Fibroblast of the conjunctiva (primary cell): ENCODE measurements at regions not wholly inside any gene's neighbourhood (a gene's known extent, or its start where the extent isn't known, plus 50 kb on each side); places are given as distances from the start of the nearest gene placed in this dataset.
A peak's percentile ranks its signal among the peaks of the same experiment; 100 is the strongest.
"Not testable (repeated sequence)": the region's sequence is repeated elsewhere in the genome, so short reads cannot be mapped to it uniquely, and the experiment has no call there.

Experiments
- DNase-seq: peaks from one replicate; pipeline ENCODE4 v3.0.0-alpha.2; 2010; ENCODE audit warnings: low read depth

DNA sequence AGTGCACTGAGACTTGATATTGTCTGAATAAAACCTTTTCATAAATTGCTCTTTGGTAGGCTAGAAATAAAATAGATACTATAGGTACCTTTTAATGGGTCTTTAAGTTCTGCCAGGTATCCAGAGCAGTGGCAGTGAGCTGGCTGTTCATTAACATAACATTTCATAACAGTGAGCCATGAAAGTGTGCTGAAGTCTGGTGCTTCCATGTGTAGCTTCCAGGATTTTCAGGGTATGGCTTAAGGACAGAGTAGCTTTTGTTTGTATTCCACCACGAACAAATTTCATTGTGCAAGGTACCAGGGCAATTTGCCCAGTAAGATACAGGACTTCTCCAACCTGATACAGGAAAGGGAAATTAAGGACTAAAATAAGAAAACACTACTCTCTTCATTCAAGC lies 124.7 kb upstream of the NANOGP8 start:
- no peak for DNase-seq

DNA sequence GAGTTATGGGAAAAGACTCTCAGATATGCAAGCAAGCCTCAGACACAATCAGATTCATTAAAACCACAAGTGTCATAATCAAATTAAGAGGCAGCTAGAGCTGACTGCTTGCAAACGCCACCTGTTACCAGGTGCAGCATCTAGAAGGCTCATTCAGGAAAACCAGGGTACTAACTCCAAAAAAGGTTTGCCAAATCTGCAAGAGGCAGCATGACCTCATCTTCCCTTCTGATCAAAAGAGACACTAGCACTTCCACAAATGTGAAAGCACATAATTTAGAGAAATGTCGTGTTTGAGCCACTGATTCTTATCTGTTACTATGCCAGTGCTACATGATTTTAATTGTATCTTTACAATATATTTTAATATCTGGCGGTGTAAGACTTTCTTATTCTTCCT lies 123.3 kb upstream of the NANOGP8 start:
- no peak for DNase-seq

DNA sequence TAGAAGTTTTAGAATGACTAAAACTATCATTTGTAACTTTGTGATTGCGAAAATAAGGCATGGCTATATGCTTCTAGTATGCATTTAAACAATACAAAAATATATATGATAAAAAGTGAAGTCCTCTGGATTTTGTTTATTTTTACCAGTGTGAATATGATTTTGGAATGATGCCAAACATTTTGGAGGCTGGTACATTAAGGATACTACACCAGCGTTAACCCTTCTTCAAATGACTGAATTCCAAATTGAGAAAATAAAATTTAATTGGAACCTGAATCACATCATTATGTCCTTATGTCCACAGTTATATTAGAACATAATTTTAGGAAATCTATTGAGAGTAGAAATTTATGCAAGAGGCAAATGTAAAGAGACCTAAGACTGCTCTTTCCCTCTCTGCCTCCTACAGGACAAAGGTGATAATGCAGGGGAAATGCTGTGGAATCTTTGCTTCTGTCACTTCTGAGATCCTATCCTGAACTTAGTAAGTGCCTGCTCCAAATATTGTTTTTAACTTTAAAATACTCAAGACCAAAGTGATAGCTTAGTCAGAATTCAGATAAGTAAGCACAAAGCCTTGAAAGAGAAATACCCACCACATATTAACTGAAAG lies 121.1 kb upstream of the NANOGP8 start:
- DNase-seq = no peak

DNA sequence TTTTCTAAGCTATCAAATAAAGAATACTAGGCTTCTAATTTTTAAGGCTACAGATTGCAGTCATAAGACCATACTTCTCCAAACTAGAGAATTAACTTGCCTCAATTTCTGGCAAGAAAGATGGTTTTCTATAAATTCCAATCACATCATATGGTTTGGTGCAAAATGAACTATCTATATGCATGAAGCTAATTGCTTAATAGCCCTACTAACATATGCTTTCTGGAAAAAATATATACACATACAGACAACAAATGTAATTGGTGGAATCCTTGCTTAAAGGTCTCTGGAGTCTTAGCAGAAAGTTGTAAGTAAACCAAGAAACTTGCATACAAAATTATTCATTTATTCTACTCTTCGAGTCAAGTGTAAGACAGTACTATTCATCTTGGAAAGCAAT lies 113.1 kb upstream of the NANOGP8 start:
- no peak for DNase-seq

DNA sequence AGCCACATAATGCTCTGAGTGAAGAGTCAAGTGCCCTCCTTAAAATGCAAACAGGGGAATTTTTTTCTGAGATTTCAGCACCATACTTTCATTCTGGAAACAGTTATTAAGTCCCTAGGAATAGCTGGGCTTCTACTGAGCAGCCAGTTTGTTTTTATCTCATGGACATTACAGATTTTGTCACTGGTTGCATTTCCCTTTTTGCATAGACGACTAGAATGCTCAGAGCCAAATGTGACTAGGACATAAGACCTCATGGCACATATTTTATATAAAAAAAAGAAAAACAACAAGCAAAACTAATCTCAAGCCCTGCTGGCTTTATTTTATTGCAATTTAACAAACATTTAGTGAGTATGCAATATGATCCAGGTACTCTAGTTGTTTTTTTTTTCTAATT lies 112.7 kb upstream of the NANOGP8 start:
- DNase-seq = no peak

DNA sequence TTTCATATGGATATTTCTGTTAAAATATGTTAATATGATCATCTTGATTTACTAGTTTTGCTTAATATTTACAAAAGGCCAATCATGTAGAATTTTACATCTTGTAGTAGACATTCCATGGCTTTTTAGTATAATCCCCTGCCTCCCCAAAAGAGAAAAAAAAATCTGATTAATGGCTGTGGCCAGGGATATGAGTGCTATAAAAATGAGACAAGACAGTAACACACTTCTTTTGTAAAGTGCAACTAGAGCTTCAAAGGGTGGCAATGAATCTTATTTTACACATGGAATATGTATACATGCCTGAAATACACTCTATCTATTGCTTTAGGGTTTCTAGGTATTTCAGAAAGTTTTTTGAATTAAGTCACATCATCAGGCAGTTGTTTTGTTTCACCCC lies 112.2 kb upstream of the NANOGP8 start:
- no peak for DNase-seq

DNA sequence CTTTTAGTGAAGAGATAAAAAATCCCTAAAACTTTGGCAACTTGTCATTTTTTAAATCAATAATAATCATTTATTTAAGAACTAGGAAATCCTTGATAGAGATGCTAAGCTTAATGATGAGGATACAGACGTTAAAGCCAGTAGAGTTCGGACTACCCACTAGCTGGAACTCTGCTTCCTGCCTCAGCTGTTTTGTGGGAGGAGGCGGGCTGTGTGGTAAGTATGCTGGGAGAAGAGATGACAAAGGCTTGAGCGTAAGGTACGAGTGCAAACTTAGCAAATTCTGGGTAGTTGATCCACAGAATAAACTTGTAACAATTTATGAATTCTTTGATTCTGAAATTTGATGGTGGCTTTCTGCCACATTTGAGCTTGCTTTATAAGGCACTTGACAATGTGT lies 111.2 kb upstream of the NANOGP8 start:
- no peak for DNase-seq

DNA sequence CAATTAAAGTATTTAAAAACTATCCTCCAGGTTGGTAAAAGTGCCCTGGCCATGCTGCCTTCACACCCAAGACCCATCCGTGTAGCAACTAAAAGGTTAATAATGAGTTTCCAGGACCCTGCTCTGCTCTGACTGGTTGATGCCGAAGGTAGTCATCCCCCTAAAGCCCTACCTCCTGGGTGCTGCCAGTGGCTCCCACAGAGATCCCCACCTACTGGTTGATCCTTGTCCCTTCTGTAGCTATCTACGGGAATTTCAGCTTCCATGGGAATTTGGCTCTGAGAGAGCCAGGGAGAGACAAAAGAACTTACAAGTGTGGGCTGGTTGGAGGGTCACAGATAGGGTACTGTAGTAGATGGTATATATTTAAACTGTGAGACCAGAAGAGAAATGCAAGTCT lies 110.6 kb upstream of the NANOGP8 start:
- no peak for DNase-seq

DNA sequence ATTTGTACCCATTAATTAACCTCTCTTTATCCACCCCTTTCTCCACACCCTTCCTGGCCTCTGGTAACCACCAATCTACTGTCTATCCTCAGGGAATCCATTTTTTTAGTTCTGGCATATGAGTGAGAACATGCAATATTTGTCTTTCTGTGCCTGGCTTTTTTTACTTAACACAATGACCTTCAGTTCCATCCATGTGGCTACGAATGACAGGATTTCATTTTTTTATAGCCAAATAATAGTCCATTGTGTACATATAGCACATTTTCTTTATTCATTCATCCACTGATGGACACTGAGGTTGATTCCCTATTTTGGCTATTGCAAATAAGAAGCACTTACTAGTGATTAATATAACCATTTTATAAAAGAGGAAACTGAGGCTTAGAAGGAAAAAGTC lies 109.9 kb upstream of the NANOGP8 start:
- DNase-seq = no peak

DNA sequence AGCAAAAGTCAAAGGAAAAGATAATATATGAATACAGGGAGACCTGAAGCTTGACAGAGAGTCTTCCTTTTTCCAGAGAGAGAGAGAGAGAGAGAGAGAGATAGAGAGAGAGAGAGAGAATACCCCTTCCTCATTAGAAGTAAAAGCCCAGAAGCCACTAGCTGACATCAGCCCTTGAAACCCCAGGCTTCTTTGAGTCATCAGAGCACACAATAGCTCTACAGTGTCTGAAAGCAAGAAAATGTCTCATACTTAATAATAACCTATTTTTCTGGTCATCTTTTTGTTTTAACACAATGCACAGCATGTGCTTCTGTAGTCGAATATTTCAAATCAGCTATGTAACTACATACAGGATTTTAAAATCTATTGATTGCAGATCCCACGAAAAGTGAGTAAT lies 109.2 kb upstream of the NANOGP8 start:
- no peak for DNase-seq

DNA sequence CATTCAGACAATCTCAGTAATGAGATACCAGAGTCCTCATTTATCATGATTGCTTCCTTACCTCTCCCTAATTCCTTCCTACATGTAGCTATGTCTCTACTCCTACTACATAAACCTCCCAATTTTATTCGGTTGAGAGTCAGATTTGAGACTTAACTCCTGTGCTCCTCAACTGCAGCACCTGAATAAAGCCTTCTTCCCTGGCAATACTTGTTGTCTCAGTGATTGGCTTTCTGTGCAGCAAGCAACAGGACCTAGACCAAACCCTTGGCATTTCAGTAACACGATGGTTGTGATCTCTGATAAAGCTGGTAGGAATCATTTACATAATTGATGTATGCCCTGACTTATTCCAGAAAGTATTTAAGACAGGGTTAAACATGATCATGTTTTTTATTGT lies 106.7 kb upstream of the NANOGP8 start:
- DNase-seq = no peak

DNA sequence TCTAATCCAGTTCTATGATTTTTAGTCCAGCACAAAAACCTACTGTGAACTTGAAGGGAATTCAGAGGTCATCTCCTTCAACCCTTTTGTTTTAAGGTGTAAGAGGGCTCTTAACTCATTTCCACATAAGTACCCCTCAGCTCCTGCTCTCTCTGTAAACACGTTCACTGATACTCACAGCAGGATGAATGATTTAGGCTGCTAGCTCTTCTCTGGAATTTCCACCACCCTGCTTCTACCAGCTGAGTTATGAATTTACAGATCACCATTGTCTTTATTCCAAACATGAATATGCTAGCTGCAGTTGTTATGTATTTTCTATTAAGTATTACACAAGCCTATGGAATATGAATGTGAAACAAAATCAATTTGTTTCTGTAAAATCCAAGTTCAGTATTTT lies 101.3 kb upstream of the NANOGP8 start:
- no peak for DNase-seq

DNA sequence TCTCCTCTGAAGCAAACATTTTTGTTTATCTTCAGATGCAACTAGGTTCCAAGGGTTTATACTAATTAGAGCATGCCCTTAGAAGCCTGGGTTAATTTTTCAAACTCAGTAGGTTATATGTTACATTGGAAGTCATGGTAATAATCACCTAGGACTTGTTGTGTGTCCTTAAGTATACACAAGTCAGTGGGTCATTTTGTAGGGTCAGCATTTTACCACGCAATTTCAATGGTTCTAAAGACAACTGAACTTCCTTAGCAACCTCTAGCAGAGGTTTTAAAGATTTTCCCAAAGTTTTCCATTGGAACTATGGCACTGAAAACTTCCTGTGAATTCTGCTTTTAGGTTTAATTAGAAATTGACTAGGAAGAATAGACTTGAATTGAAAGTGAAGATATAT lies 99.6 kb upstream of the NANOGP8 start:
- DNase-seq = no peak

DNA sequence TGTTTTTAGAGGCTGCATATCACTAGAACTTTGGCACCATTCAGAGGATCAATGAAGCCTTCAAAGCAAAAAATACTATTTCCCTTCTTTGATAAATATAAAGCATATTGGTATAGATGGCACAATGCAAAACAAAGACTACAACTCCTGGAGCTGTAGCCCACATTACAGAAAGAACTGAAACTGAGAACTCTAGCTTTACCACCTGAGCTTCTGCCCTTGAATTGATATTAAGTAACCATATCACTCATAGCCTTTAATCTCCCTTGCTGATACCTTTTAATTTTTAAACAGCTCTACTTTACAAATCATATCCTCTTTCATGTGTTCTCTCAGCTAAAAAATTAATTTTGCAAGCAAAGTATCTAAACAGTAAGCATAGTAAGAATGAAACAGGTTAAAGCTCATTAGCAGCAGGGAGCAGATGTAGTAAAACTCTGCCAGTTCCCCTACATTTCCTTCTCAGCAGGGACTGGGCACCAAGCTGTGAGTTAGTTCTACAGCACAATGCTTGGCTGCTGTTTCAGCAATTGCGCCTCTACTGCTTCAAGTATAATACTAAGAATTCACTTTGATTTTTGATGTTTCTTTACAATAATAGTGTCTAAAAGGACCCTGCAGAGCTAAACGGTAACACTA lies 97.9 kb upstream of the NANOGP8 start:
- no peak for DNase-seq

DNA sequence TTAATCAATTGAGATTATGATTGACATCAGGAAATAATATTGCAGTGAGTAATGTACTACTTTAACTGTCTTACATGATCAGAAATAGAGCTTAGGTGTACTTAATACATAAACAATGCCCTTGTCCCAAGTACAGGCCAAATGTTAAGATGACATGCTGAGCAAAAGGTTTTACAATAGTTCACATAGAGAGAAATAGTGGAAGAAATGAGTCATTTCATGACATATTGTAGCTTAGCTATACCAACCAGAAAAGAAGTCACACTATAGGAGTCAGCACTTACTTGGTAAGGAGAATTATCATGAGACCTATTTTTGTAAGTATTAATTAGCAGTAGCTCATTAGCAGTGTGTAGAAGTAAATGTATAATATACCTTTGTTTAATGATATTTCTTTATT lies 96.4 kb upstream of the NANOGP8 start:
- DNase-seq = peak; percentile 17

DNA sequence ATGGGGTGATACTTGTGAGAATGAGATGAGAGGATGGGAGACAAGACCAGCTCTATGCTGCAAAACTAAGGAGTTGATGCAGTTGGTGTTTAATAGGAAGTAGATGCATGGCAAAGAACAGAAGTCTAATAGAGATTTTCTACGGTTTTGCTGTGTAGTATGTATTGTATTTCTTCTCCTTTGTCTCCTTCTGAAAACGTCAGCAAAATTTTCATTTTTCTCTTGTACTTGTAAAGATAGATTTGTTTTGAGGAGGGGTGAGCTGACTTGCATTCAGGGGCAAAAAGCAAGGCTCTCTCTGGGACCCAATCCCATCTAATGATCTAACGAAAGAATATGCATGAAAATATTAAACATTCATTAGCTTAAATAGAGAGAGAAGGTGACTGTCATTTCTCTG lies 94.6 kb upstream of the NANOGP8 start:
- DNase-seq = no peak

DNA sequence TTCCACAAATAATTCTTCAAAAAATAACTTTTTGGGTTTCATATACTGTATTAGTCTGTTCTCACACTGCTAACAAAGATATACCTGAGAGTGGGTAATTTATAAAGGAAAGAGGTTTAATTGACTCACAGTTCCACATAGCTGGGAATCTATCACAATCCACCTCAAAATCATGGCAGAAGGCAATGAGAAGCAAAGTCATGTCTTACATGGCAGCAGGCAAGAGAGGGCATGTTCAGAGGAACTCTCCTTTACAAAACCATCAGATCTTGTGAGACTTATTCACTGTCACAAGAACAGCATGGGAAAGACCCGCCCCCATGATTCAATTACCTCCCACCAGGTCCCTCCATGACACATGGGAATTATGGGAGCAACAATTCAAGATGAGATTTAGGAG lies 93.1 kb upstream of the NANOGP8 start:
- DNase-seq = not testable (repeated sequence)

DNA sequence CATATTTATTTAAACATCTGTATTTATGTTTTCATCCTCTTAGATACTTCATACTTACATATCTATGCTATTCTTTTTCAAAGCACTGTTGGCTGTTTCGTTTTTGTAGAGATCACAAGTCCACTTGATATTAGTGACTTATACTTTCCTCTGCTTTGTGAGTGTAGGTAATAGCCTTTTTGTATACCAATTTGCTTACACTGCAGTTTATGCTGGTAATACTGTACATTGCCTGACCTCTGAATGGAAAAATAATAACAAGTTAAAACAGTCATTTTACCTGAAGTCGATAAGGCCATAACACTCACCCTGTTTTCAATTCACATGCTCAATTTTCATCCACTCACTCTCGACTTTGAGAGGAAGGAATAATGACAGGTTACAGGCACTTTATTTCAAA lies 89.9 kb upstream of the NANOGP8 start:
- no peak for DNase-seq

DNA sequence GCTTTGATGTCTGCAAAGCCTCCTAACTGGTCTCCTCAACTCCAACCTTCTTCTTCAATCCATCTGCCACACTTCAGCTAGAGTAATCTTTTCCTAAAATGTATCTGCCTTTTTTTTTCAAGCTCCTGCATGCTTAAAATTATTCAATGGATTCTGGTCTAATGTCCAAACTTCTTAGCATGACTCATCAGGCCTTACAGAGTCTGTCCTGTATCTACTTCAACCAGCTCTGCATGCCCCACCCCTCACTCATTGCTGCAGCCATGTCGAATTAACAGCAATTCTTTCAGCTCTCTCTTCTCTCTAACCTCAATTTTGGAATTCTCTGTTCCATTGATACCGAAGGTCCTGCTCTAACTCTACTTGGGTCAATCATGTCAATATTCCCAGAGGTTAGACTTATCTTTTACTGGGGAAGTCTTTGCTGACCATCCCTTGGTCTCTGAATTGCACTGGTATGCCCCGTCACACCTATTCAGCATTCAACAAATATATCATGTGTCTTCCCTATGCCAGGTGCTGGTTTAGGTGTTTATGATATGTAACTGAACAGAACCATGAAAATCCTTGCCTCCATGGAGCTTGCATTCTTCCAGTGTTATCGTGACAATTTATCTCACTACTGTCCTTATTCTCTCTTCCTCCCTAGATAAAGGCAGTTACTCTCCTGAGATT lies 88.5 kb upstream of the NANOGP8 start:
- no peak for DNase-seq

DNA sequence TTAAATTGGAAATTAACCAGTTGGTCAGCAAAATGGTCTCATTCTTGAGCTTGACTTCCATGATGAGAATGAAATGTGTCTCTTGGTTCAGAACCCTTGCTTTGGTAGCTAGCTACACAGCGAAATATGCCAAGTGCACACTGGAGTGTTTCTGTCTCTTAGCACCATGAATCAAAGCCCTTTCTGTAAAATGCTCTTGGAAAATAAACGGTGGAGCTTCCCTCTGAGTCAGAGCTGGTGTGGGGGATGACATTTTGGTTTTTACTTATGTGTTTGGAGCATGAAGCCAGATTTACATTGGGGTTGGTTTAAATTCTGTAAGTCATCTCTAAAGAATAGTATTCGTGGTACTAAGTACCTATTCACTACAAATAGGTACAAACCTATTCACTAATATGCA lies 85.1 kb upstream of the NANOGP8 start:
- DNase-seq = no peak

DNA sequence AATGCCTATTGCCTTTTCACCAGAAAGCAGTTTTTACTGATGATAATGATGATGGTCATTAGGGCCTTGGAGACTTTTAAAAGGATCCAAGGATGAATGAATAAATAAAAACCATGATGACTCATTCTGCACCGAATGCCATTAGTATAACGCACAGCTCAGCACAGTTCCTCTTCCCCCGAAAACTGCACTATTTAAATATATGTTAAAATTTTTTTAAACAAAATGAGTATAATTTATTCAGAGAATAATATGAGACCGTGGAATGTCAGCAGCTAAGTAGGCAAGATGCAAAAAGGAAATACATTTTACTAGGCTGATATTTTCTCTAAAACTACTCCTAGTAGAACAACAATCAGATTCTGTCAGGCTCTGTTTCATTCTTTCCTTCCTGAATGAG lies 83.4 kb upstream of the NANOGP8 start:
- no peak for DNase-seq

DNA sequence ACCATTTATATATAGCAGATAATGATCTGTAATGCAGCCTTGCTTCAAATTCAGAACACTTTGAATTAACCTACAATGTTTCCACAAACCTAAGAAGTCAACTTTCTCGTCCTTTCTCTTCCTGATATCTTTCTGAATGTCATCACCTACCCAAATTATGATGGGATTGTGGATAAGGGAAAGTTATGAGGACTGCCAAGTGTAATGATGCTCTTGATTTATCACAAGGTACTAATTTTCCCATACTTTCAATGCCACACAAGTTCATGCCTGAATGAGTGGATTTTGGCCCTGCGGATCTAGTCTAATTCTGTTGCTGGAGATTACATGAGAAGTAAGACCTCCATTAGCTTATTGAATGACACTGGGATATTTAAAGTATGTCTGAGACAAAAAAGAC lies 82.6 kb upstream of the NANOGP8 start:
- DNase-seq = no peak

DNA sequence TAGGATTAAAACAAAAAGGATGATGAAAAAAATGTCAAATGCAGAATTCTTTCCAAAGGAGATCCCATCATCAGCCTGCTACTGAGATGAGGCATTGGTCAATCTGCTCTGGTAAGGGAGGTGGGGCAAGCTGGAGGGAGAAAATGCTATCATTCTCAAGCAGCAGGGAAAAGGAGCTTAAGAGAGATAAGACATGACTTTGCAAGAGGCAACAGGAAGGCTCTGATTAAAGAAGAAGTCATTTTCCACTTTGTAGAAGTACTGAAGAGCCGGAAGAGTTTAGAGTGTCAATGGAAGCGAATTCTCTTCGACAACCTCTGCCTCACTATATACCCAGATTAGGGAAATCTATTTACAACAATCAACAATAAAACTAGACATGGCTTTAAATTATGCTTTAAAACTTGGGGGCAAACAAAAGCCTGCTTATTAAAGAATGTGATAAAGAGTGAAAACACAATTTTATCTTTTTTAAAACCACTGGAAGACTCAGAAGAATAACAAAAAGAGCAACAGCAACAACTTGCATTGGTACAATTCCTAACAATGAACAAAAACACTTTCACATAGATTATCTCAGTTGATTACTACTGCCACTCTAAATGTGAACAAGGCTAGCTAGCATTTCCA lies 81.8 kb upstream of the NANOGP8 start:
- DNase-seq = no peak
